Uterus (tissue), 3 donors: ENCODE measurements at regions not wholly inside any gene's neighbourhood (a gene's known extent, or its start where the extent isn't known, plus 50 kb on each side); places are given as distances from the start of the nearest gene placed in this dataset.

Experiments
- DNase-seq, 2 donors: peaks; one replicate each; pipeline ENCODE4 v3.0.0-alpha.2; 2019 to 2020
- H3K27ac ChIP-seq, 2 donors: fragments of 200-600 bp; sonication (generic); 1 replicate in 1 of 2; 2 replicates in 1 of 2; pipeline ENCODE4 v1.5.1; 2016 to 2018
- H3K27me3 ChIP-seq, 2 donors: fragments of 200-600 bp; sonication (generic); one replicate each; pipeline ENCODE4 v1.5.1; 2018 to 2019; ENCODE audit warnings: control low read depth in 1 of 2
- H3K36me3 ChIP-seq, 2 donors: fragments of 200-600 bp; sonication (generic); one replicate each; pipeline ENCODE4 v1.5.1; 2019; ENCODE audit warnings: control low read depth in 1 of 2
- H3K4me1 ChIP-seq, 2 donors: fragments of 200-600 bp; sonication (generic); one replicate each; pipeline ENCODE4 v1.5.1; 2018 to 2019; ENCODE audit warnings: control low read depth in 1 of 2
- H3K4me3 ChIP-seq, 2 donors: fragments of 200-600 bp; sonication (generic); 1 replicate in 1 of 2; 2 replicates in 1 of 2; pipeline ENCODE4 v1.5.1; 2018 to 2019; ENCODE audit warnings: mild to moderate bottlenecking in 1 of 2
- H3K9me3 ChIP-seq, 2 donors: fragments of 200-600 bp; sonication (generic); one replicate each; pipeline ENCODE4 v1.5.1; 2019; ENCODE audit warnings: control low read depth in 1 of 2
- CTCF ChIP-seq, 4 experiments: fragments of 200-600 bp in 2 of 4; fragments of 450-650 bp in 2 of 4; sonication (generic) in 2 of 4; IDR thresholded peaks; one replicate each; pipeline ENCODE4 v1.5.1; 2016 to 2019; ENCODE audit warnings: antibody characterized with exemption in 4 of 4, mild to moderate bottlenecking in 2 of 4, moderate library complexity in 1 of 4
- POLR2A ChIP-seq, 2 donors: fragments of 450-650 bp; IDR thresholded peaks; one replicate each; pipeline ENCODE4 v1.6.1; 2016; ENCODE audit warnings: antibody characterized with exemption in 2 of 2, mild to moderate bottlenecking in 1 of 2, moderate library complexity in 1 of 2
- intact Hi-C: fragments of 100-400 bp; cut with DNase I; formaldehyde crosslinking; loops from one replicate; pipeline ENCODE4 v1.15.1; 2023; ENCODE audit warnings: low total_unique reads
- donor health status: DM: yes; HTN: yes; CAD: no.

DNA sequence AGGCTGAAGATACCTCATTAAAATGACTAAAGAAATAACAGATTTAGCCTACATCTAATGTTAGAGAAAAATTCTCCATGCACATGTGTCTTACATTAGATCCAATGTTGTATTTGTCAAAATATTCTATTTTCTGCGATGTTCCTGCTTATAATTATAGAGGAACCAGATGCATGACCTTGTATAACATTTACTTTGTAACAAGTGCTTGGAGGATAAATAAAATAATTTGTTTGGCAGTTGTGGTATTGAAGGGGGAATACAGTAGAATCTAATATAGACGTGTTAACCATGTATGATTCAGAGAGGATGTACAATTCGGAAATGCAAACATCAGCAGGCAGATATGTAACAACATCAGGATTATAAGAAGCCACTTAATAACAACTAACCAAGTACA, 922.2 kb downstream of the TUSC7 start:
- H3K9me3 ChIP-seq = no peaks in the 10 kb centered on the region

GRCh38 chr3:117632191-117632590, 922.6 kb downstream of the TUSC7 start:
- TF ChIP-seq CTCF (IDR thresholded peaks at IDR 0.05) (no peak), POLR2A (IDR thresholded peaks at IDR 0.05) (no peak)
- Histone ChIP-seq H3K36me3 (no peaks in the 10 kb centered on the region), H3K4me3 (no peak overlapping the region), H3K4me1 (no peaks in the 10 kb centered on the region), H3K27ac (no peak overlapping the region), H3K9me3 (no peaks in the 10 kb centered on the region), H3K27me3 (no peaks in the 10 kb centered on the region)
- intact Hi-C loops = no loop called here
- no peak for DNase-seq

More for the DNA sequence above, 922.2 kb downstream of the TUSC7 start:
- intact Hi-C loops = no loop called here
- no peaks in the 10 kb centered on the region for H3K4me1 ChIP-seq
- DNase-seq = no peak
- H3K27me3 ChIP-seq = no peaks in the 10 kb centered on the region
- no peaks in the 10 kb centered on the region for H3K36me3 ChIP-seq
- TF ChIP-seq CTCF (IDR thresholded peaks at IDR 0.05) (no peak), POLR2A (IDR thresholded peaks at IDR 0.05) (no peak)
- no peak overlapping the region for H3K4me3 ChIP-seq
- H3K27ac ChIP-seq = no peak overlapping the region

GRCh38 chr3:117633207-117633606, 923.6 kb downstream of the TUSC7 start:
- no peaks in the 10 kb centered on the region for H3K27me3 ChIP-seq
- H3K4me3 ChIP-seq = no peak overlapping the region
- no peak for DNase-seq
- no peak overlapping the region for H3K27ac ChIP-seq
- H3K9me3 ChIP-seq = no peaks in the 10 kb centered on the region
- TF ChIP-seq POLR2A (IDR thresholded peaks at IDR 0.05) (no peak), CTCF (IDR thresholded peaks at IDR 0.05) (no peak)
- H3K4me1 ChIP-seq = no peaks in the 10 kb centered on the region
- no peaks in the 10 kb centered on the region for H3K36me3 ChIP-seq
- intact Hi-C loops = no loop called here

- DNase-seq = no peak
- intact Hi-C loops = no loop called here
- no peaks in the 10 kb centered on the region for H3K36me3 ChIP-seq
Measured at GRCh38 chr3:117637666-117638065, 928.1 kb downstream of the TUSC7 start.

GRCh38 chr3:117644203-117644602, 934.6 kb downstream of the TUSC7 start:
- Histone ChIP-seq H3K36me3 (no peaks in the 10 kb centered on the region), H3K9me3 (no peaks in the 10 kb centered on the region), H3K4me3 (no peak overlapping the region), H3K4me1 (no peaks in the 10 kb centered on the region), H3K27ac (no peak overlapping the region), H3K27me3 (no peaks in the 10 kb centered on the region)
- DNase-seq = no peak
- TF ChIP-seq POLR2A (IDR thresholded peaks at IDR 0.05) (no peak), CTCF (IDR thresholded peaks at IDR 0.05) (no peak)
- intact Hi-C loops = no loop called here

More at GRCh38 chr3:117637666-117638065, 928.1 kb downstream of the TUSC7 start:
- Histone ChIP-seq H3K4me1 (no peaks in the 10 kb centered on the region), H3K9me3 (no peaks in the 10 kb centered on the region), H3K4me3 (no peak overlapping the region), H3K27ac (no peak overlapping the region), H3K27me3 (no peaks in the 10 kb centered on the region)
- TF ChIP-seq POLR2A (IDR thresholded peaks at IDR 0.05) = no peak
